Mucosa of descending colon (tissue), 3 donors: ENCODE measurements at regions not wholly inside any gene's neighbourhood (a gene's known extent, or its start where the extent isn't known, plus 50 kb on each side); places are given as distances from the start of the nearest gene placed in this dataset.
"Not testable (repeated sequence)": the region's sequence is repeated elsewhere in the genome, so short reads cannot be mapped to it uniquely, and the experiment has no call there.

Source experiments
- ATAC-seq: fragments of 200-7000 bp; cut with Tn5 transposase; one replicate; pipeline ENCODE4 v1.9.1; 2020; ENCODE audit warnings: mild to moderate bottlenecking, moderate library complexity
- DNase-seq, 3 donors: peaks; one replicate each; pipeline ENCODE4 v3.0.0-alpha.2; 2020
- H3K36me3 ChIP-seq: fragments of 200-600 bp; one replicate; pipeline ENCODE4 v1.8.0; 2021; ENCODE audit warnings: low read depth, mild to moderate bottlenecking
- H3K4me1 ChIP-seq: fragments of 200-600 bp; one replicate; pipeline ENCODE4 v1.8.0; 2021; ENCODE audit warnings: low read depth, mild to moderate bottlenecking
- H3K4me3 ChIP-seq: fragments of 200-600 bp; one replicate; pipeline ENCODE4 v1.8.0; 2021; ENCODE audit warnings: mild to moderate bottlenecking
- H3K9me3 ChIP-seq: fragments of 200-600 bp; one replicate; pipeline ENCODE4 v1.8.0; 2021; ENCODE audit warnings: mild to moderate bottlenecking
- intact Hi-C, 2 donors: fragments of 100-400 bp; cut with DNase I in 1 of 2; cut with micrococcal nuclease in 1 of 2; formaldehyde crosslinking; loops; one replicate each; pipeline versions ENCODE4 v1.11.0 to v1.11.1; 2022; cut with DNase I, micrococcal nuclease
- TF ChIP-seq, protein P1 (sequence below): fragments of 200-600 bp; IDR thresholded peaks from one replicate; pipeline ENCODE4 v1.8.0; 2022; ENCODE audit warnings: antibody characterized with exemption, mild to moderate bottlenecking
- donor health status: DM: no; HTN: no; CAD: no; lungs with moderate emphysema.
- donor health status: DM: no; HTN: no; CAD: no.
- donor health status: DM: no; HTN: yes; CAD: no.

DNA sequence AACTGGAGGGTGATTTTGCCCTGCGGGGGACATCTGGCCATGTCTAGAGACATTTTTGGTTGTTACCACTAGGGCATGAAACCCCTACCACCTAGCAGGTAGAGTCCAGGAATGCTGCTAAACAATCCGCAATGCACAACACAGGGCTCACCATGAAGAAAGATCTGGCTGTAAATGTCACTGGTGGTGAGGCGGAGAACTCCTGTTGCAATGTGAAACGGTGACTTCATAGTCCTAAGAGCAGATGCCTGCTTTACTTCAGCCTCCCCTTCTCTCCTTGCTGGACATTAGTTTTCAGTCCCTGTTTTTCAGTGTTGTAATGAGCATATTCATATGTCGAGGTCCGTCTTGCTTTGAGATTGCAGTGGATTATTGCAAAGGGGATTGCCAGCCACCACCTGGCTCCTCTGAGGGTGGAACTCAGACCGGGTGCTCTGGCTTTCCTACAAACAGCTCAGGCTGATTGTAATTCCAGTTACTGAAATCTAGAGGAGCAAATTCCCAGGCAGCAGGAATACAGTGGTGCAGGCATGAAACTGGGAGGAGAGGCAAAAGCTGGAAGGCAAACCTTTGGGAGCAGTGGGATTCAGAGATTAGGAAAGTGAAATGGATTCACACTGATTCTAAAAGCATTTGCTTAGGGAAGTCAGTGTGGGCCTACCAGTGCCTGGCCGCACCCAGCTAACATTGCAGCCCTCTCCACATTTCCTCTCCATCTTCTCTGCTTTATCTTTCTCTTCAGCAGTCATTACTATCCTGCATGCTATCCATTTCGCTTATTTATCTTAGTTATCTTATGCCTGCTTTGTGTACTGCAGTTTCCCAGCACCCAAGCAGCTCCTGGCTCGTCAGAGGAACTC is 76.1 kb upstream of the PCDH8 start:
- no peak for ATAC-seq
- intact Hi-C loops: no loop called here
- H3K36me3 ChIP-seq: no peaks in the 10 kb centered on the region
- no peak overlapping the region for H3K4me3 ChIP-seq
- H3K4me1 ChIP-seq: no peaks in the 10 kb centered on the region
- H3K9me3 ChIP-seq: no peaks in the 10 kb centered on the region
- TF ChIP-seq, protein P1, sequence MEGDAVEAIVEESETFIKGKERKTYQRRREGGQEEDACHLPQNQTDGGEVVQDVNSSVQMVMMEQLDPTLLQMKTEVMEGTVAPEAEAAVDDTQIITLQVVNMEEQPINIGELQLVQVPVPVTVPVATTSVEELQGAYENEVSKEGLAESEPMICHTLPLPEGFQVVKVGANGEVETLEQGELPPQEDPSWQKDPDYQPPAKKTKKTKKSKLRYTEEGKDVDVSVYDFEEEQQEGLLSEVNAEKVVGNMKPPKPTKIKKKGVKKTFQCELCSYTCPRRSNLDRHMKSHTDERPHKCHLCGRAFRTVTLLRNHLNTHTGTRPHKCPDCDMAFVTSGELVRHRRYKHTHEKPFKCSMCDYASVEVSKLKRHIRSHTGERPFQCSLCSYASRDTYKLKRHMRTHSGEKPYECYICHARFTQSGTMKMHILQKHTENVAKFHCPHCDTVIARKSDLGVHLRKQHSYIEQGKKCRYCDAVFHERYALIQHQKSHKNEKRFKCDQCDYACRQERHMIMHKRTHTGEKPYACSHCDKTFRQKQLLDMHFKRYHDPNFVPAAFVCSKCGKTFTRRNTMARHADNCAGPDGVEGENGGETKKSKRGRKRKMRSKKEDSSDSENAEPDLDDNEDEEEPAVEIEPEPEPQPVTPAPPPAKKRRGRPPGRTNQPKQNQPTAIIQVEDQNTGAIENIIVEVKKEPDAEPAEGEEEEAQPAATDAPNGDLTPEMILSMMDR: no peak
- no peak for DNase-seq

- intact Hi-C loops: no loop called here
- TF ChIP-seq, protein P1: no peak
Measured at GRCh38 chr13:52922961-52923360, 74.5 kb upstream of the PCDH8 start.

GRCh38 chr13:52921194-52921593 is 72.8 kb upstream of the PCDH8 start:
- H3K4me1 ChIP-seq: no peaks in the 10 kb centered on the region
- ATAC-seq (peak; percentile 64), DNase-seq (peak in 1 of 3 donors; percentile 12)
- intact Hi-C loops: no loop called here
- no peak overlapping the region for H3K4me3 ChIP-seq
- H3K36me3 ChIP-seq: no peaks in the 10 kb centered on the region
- TF ChIP-seq, protein P1: no peak
- H3K9me3 ChIP-seq: no peaks in the 10 kb centered on the region

More at GRCh38 chr13:52922961-52923360, 74.5 kb upstream of the PCDH8 start:
- Histone ChIP-seq H3K4me1 (no peaks in the 10 kb centered on the region), H3K9me3 (no peaks in the 10 kb centered on the region), H3K4me3 (no peak overlapping the region), H3K36me3 (no peaks in the 10 kb centered on the region)
- no peak for DNase-seq
- no peak for ATAC-seq

- Histone ChIP-seq H3K9me3 (no peaks in the 10 kb centered on the region), H3K36me3 (no peaks in the 10 kb centered on the region), H3K4me3 (no peak overlapping the region), H3K4me1 (no peaks in the 10 kb centered on the region)
- DNase-seq (no peak), ATAC-seq (no peak)
- intact Hi-C loops: no loop called here
- TF ChIP-seq, protein P1: no peak
Measured at GRCh38 chr13:52916486-52916990, 68.1 kb upstream of the PCDH8 start.

DNA sequence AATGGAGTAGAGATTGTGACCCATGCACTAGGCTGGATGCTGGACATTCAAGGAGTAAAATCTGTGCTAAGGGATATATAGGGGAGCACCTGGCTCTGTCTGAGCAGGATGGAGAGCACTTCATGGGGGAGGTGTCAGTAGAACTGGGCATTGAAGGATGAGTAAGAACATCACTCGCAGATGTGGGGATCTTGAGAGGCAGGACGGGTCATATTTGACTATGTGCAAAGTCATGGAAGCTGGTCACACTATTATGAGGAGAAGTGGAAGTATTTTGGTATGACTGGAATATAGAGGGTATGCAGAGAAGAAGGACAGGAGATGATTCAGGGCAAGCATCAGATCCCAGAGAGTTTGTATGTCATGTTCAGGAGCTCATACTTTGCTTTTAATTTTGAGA is 62.9 kb upstream of the PCDH8 start:
- ATAC-seq (no peak), DNase-seq (no peak)
- TF ChIP-seq, protein P1: no peak
- Histone ChIP-seq H3K4me1 (no peaks in the 10 kb centered on the region), H3K36me3 (no peaks in the 10 kb centered on the region), H3K4me3 (no peak overlapping the region), H3K9me3 (no peaks in the 10 kb centered on the region)
- intact Hi-C loops: no loop called here

DNA sequence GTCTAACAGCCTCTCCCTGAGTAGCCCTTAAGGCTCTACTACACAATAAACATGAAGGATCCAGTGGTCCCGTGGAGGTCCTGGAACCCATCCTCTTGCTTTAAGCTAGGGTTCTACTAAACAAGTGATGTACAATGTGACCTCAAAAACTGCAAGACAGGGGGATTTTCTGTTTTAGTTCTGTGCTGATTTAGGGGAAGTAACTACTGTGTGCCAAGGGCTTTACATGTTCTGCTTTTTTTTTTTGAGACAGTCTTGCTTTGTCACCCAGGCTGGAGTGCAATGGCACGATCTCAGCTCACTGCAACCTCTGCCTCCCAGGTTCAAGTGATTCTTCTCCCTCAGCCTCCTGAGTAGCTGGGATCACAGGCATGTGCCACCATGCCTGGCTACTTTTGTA is 61.9 kb upstream of the PCDH8 start:
- peak; percentile 23 for ATAC-seq

More for the DNA sequence above, 61.9 kb upstream of the PCDH8 start:
- H3K4me3 ChIP-seq, H3K36me3 ChIP-seq, H3K4me1 ChIP-seq, intact Hi-C loops, H3K9me3 ChIP-seq, DNase-seq: not testable (repeated sequence)
